ENCODE measurements at regions not wholly inside any gene's neighbourhood (a gene's known extent, or its start where the extent isn't known, plus 50 kb on each side); places are given as distances from the start of the nearest gene placed in this dataset.

- no peaks in the 10 kb centered on the region; the same call in 1 of the 2 replicates for H3K27me3 ChIP-seq (replicated peaks; ENCODE audit: control insufficient read depth, insufficient read depth, low read length)
- no peak for TF ChIP-seq CTCF (IDR thresholded peaks at IDR 0.05; ENCODE audit: insufficient read depth, low read length, poor library complexity, severe bottlenecking)
- H3K4me3 ChIP-seq (replicated peaks; ENCODE audit: low read depth, low read length): no peak overlapping the region
- DNase-seq (ENCODE audit: extremely low read depth, insufficient read length): no peak
- no peaks in the 10 kb centered on the region for H3K36me3 ChIP-seq (ENCODE audit: control insufficient read depth, insufficient read depth, low read length)
These were observed 292.3 kb downstream of the CYRIA start for GRCh38 chr2:16373341-16373740.

DNA sequence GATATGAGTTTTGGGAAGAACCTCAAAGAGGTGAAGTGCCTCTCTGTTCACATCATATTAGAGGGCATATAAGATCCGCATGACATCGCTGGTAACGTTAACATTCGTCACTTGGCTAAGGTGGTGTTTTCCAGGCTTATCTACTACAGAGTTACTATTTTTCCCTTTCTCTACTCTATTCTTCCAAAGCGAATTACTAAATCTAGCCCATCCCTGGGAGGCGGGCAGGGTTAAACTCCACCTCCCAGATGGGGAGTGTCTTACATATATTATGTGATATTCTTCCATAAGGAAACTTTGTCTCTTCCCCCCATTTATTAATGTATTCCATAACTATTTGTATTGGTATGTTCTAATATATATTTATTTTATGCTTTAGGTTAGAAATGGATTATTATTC is 293.9 kb downstream of the CYRIA start:
- TF ChIP-seq CTCF (IDR thresholded peaks at IDR 0.05; ENCODE audit: insufficient read depth, low read length, poor library complexity, severe bottlenecking): no peak

DNA sequence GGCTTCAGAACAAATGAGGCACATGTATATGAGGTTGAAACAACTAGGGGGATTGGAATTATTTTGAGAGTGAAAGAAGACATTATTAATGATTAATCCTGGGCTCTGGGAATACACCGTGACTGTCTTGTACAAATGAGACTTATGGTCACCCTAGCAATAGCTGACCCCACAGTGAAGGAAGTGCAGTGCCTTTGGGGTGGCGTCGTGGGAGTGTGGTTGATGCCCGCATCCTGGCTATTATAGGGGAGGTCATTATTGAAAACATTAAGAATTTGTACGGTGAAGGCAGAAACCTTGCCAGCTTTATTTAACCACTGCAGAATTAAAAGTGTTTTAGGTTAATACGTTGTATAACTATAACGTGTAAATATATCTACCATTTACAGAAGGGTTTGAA is 296.7 kb downstream of the CYRIA start:
- Histone ChIP-seq H3K4me3 (replicated peaks; ENCODE audit: low read depth, low read length) (no peak overlapping the region), H3K36me3 (ENCODE audit: control insufficient read depth, insufficient read depth, low read length) (no peaks in the 10 kb centered on the region), H3K27me3 (replicated peaks; ENCODE audit: control insufficient read depth, insufficient read depth, low read length) (no peaks in the 10 kb centered on the region)
- DNase-seq (ENCODE audit: extremely low read depth, insufficient read length): no peak
- TF ChIP-seq CTCF (IDR thresholded peaks at IDR 0.05; ENCODE audit: insufficient read depth, low read length, poor library complexity, severe bottlenecking): no peak

More for the DNA sequence above, 293.9 kb downstream of the CYRIA start:
- Histone ChIP-seq H3K27me3 (replicated peaks; ENCODE audit: control insufficient read depth, insufficient read depth, low read length) (no peaks in the 10 kb centered on the region), H3K4me3 (replicated peaks; ENCODE audit: low read depth, low read length) (no peak overlapping the region), H3K36me3 (ENCODE audit: control insufficient read depth, insufficient read depth, low read length) (no peaks in the 10 kb centered on the region)
- no peak for DNase-seq (ENCODE audit: extremely low read depth, insufficient read length)

GRCh38 chr2:16368328-16368727 is 297.3 kb downstream of the CYRIA start:
- no peak for DNase-seq (ENCODE audit: extremely low read depth, insufficient read length)
- Histone ChIP-seq H3K27me3 (replicated peaks; ENCODE audit: control insufficient read depth, insufficient read depth, low read length) (no peaks in the 10 kb centered on the region), H3K36me3 (ENCODE audit: control insufficient read depth, insufficient read depth, low read length) (no peaks in the 10 kb centered on the region), H3K4me3 (replicated peaks; ENCODE audit: low read depth, low read length) (no peak overlapping the region)
- TF ChIP-seq CTCF (IDR thresholded peaks at IDR 0.05; ENCODE audit: insufficient read depth, low read length, poor library complexity, severe bottlenecking): no peak

DNA sequence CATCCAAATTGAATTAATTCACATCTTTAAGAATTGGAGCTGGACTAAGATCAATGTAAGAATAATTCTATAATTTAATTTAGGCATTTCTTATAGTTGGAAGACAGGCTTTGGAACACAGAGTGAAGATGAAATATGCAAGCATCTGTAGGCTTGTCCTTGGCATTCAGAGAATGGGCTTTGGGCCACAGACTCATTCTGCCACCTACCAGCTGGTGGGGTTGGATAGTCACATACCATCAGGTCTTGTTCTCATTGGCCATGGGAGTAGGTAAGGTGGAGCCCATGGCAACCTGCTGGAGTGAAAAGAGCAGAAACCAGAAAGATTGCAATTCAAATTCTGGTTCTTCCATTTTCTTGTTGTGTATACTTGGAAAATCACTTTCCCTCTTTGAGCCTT is 300.3 kb downstream of the CYRIA start:
- no peak for DNase-seq (ENCODE audit: extremely low read depth, insufficient read length)
- no peaks in the 10 kb centered on the region for H3K27me3 ChIP-seq (replicated peaks; ENCODE audit: control insufficient read depth, insufficient read depth, low read length)
- TF ChIP-seq CTCF (IDR thresholded peaks at IDR 0.05; ENCODE audit: insufficient read depth, low read length, poor library complexity, severe bottlenecking): no peak

GRCh38 chr2:16363581-16363980 is 302.1 kb downstream of the CYRIA start:
- no peak for DNase-seq (ENCODE audit: extremely low read depth, insufficient read length)
- TF ChIP-seq CTCF (IDR thresholded peaks at IDR 0.05; ENCODE audit: insufficient read depth, low read length, poor library complexity, severe bottlenecking): no peak
- Histone ChIP-seq H3K4me3 (replicated peaks; ENCODE audit: low read depth, low read length) (no peak overlapping the region), H3K36me3 (ENCODE audit: control insufficient read depth, insufficient read depth, low read length) (no peaks in the 10 kb centered on the region), H3K27me3 (replicated peaks; ENCODE audit: control insufficient read depth, insufficient read depth, low read length) (no peaks in the 10 kb centered on the region)

More for the DNA sequence above, 300.3 kb downstream of the CYRIA start:
- Histone ChIP-seq H3K4me3 (replicated peaks; ENCODE audit: low read depth, low read length) (no peak overlapping the region), H3K36me3 (ENCODE audit: control insufficient read depth, insufficient read depth, low read length) (no peaks in the 10 kb centered on the region)
